ENCODE measurements at regions not wholly inside any gene's neighbourhood (a gene's known extent, or its start where the extent isn't known, plus 50 kb on each side); places are given as distances from the start of the nearest gene placed in this dataset.
A peak's percentile ranks its signal among the peaks of the same experiment; 100 is the strongest.

GRCh38 chr6:119742188-119742803 is 392.7 kb upstream of the MAN1A1 start:
- Histone ChIP-seq H3K79me2 (replicated peaks; ENCODE audit: insufficient read depth, low read length) (no peaks in the 10 kb centered on the region), H3K9ac (ENCODE audit: low read length) (no peak overlapping the region), H3F3A (ENCODE audit: insufficient read depth, low read length, poor library complexity, severe bottlenecking) (no peaks in the 10 kb centered on the region), H3K36me3 (ENCODE audit: insufficient read depth, low read length) (no peaks in the 10 kb centered on the region), H2AFZ (ENCODE audit: low read depth, low read length) (no peak overlapping the region), H3K27me3 (ENCODE audit: insufficient read depth, low read depth, low read length) (no peaks in the 10 kb centered on the region), H3K9me2 (ENCODE audit: insufficient read depth, low read length) (no peaks in the 10 kb centered on the region), H4K20me1 (ENCODE audit: insufficient read depth) (no peaks in the 10 kb centered on the region), H3K4me3 (ENCODE audit: low read length) (no peak overlapping the region), H3K27ac (ENCODE audit: low read length) (no peak overlapping the region), H3K9me3 (ENCODE audit: low read length) (no peaks in the 10 kb centered on the region), H3K4me2 (ENCODE audit: low read length) (no peak overlapping the region)
- TF ChIP-seq, protein P1, sequence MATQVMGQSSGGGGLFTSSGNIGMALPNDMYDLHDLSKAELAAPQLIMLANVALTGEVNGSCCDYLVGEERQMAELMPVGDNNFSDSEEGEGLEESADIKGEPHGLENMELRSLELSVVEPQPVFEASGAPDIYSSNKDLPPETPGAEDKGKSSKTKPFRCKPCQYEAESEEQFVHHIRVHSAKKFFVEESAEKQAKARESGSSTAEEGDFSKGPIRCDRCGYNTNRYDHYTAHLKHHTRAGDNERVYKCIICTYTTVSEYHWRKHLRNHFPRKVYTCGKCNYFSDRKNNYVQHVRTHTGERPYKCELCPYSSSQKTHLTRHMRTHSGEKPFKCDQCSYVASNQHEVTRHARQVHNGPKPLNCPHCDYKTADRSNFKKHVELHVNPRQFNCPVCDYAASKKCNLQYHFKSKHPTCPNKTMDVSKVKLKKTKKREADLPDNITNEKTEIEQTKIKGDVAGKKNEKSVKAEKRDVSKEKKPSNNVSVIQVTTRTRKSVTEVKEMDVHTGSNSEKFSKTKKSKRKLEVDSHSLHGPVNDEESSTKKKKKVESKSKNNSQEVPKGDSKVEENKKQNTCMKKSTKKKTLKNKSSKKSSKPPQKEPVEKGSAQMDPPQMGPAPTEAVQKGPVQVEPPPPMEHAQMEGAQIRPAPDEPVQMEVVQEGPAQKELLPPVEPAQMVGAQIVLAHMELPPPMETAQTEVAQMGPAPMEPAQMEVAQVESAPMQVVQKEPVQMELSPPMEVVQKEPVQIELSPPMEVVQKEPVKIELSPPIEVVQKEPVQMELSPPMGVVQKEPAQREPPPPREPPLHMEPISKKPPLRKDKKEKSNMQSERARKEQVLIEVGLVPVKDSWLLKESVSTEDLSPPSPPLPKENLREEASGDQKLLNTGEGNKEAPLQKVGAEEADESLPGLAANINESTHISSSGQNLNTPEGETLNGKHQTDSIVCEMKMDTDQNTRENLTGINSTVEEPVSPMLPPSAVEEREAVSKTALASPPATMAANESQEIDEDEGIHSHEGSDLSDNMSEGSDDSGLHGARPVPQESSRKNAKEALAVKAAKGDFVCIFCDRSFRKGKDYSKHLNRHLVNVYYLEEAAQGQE (IDR thresholded peaks at IDR 0.05; ENCODE audit: borderline replicate concordance) = no peak
- peak; percentile 67 for TF ChIP-seq SMC3 (conservative IDR thresholded peaks at IDR 0.05; ENCODE audit: poor library complexity)
- TF ChIP-seq, protein P2, sequence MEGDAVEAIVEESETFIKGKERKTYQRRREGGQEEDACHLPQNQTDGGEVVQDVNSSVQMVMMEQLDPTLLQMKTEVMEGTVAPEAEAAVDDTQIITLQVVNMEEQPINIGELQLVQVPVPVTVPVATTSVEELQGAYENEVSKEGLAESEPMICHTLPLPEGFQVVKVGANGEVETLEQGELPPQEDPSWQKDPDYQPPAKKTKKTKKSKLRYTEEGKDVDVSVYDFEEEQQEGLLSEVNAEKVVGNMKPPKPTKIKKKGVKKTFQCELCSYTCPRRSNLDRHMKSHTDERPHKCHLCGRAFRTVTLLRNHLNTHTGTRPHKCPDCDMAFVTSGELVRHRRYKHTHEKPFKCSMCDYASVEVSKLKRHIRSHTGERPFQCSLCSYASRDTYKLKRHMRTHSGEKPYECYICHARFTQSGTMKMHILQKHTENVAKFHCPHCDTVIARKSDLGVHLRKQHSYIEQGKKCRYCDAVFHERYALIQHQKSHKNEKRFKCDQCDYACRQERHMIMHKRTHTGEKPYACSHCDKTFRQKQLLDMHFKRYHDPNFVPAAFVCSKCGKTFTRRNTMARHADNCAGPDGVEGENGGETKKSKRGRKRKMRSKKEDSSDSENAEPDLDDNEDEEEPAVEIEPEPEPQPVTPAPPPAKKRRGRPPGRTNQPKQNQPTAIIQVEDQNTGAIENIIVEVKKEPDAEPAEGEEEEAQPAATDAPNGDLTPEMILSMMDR (IDR thresholded peaks at IDR 0.05; ENCODE audit: poor library complexity, severe bottlenecking) = peak; percentile 65
- TF ChIP-seq EP300 (conservative IDR thresholded peaks at IDR 0.05; ENCODE audit: poor library complexity, severe bottlenecking) = no peak
- peak; percentile 70 for TF ChIP-seq RAD21 (conservative IDR thresholded peaks at IDR 0.05)

DNA sequence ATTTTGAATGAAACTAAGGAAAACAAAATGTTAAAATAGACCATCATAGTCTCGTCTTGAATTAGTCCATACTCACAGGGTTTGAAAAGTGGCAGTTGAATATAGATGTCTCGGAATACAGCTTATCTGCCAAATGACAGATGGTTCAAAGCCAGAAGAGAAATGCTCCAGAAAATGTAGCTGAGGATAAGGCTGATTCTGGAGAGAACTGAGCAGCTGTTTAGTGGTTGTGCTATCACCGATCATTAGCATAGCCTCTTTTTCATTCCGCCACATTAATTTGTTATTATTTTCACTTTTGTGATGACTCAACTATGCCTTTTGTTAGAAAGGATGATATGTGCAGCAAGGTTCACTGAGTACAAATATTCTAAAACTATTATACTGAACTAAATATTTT is 390.2 kb upstream of the MAN1A1 start:
- no peaks in the 10 kb centered on the region for H4K20me1 ChIP-seq (ENCODE audit: insufficient read depth)
- no peak overlapping the region for H2AFZ ChIP-seq (ENCODE audit: low read depth, low read length)
- no peaks in the 10 kb centered on the region for H3K9me2 ChIP-seq (ENCODE audit: insufficient read depth, low read length)
- no peak overlapping the region for H3K4me3 ChIP-seq (ENCODE audit: low read length)
- no peaks in the 10 kb centered on the region for H3K9me3 ChIP-seq (ENCODE audit: low read length)
- H3K9ac ChIP-seq (ENCODE audit: low read length) = no peak overlapping the region
- no peak overlapping the region for H3K27ac ChIP-seq (ENCODE audit: low read length)
- H3K27me3 ChIP-seq (ENCODE audit: insufficient read depth, low read depth, low read length) = no peaks in the 10 kb centered on the region
- H3K4me2 ChIP-seq (ENCODE audit: low read length) = no peak overlapping the region
- H3F3A ChIP-seq (ENCODE audit: insufficient read depth, low read length, poor library complexity, severe bottlenecking) = no peaks in the 10 kb centered on the region
- H3K36me3 ChIP-seq (ENCODE audit: insufficient read depth, low read length) = no peaks in the 10 kb centered on the region
- TF ChIP-seq EZH2 (IDR thresholded peaks at IDR 0.05; ENCODE audit: borderline replicate concordance, insufficient read depth, low read length, poor library complexity, severe bottlenecking) = no peak
- no peak for TF ChIP-seq RAD21 (conservative IDR thresholded peaks at IDR 0.05)
- H3K79me2 ChIP-seq (replicated peaks; ENCODE audit: insufficient read depth, low read length) = no peaks in the 10 kb centered on the region

DNA sequence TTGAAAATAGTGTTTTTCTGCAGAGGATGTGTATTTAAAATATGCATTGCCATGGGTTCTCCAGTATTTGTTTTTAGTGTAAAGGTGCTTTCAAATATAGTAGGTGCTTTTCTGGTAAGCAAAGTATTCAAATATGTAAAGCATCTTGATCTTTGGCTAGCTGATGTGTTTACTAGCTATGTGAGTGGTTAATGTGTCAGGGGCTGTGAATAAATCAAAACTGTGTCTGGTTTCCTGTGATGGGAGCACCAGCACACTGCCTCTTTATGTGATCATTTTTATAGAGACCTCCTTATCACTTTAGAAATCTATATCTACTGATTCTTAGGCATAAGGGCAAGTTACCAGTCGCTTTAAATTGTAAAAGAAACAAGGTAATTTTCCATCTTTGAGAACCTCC is 388.9 kb upstream of the MAN1A1 start:
- Histone ChIP-seq H3F3A (ENCODE audit: insufficient read depth, low read length, poor library complexity, severe bottlenecking) (no peaks in the 10 kb centered on the region), H4K20me1 (ENCODE audit: insufficient read depth) (no peaks in the 10 kb centered on the region), H3K79me2 (replicated peaks; ENCODE audit: insufficient read depth, low read length) (no peaks in the 10 kb centered on the region), H2AFZ (ENCODE audit: low read depth, low read length) (no peak overlapping the region), H3K4me2 (ENCODE audit: low read length) (no peak overlapping the region), H3K9me2 (ENCODE audit: insufficient read depth, low read length) (no peaks in the 10 kb centered on the region), H3K4me3 (ENCODE audit: low read length) (no peak overlapping the region), H3K27me3 (ENCODE audit: insufficient read depth, low read depth, low read length) (no peaks in the 10 kb centered on the region), H3K36me3 (ENCODE audit: insufficient read depth, low read length) (no peaks in the 10 kb centered on the region), H3K9me3 (ENCODE audit: low read length) (no peaks in the 10 kb centered on the region), H3K9ac (ENCODE audit: low read length) (no peak overlapping the region), H3K27ac (ENCODE audit: low read length) (no peak overlapping the region)
- TF ChIP-seq POLR2AphosphoS5 (IDR thresholded peaks at IDR 0.05) = no peak
- TF ChIP-seq TAF1 (IDR thresholded peaks at IDR 0.05; ENCODE audit: low read depth) = no peak
- no peak for TF ChIP-seq SMC3 (conservative IDR thresholded peaks at IDR 0.05; ENCODE audit: poor library complexity)
- TF ChIP-seq RAD21 (conservative IDR thresholded peaks at IDR 0.05) = no peak
- TF ChIP-seq, protein P2 (IDR thresholded peaks at IDR 0.05; ENCODE audit: poor library complexity, severe bottlenecking) = no peak
- TF ChIP-seq, protein P1 (IDR thresholded peaks at IDR 0.05; ENCODE audit: borderline replicate concordance) = no peak
- TF ChIP-seq MXI1 (conservative IDR thresholded peaks at IDR 0.05; ENCODE audit: poor library complexity, severe bottlenecking) = no peak
- TF ChIP-seq EZH2 (IDR thresholded peaks at IDR 0.05; ENCODE audit: borderline replicate concordance, insufficient read depth, low read length, poor library complexity, severe bottlenecking) = no peak
- no peak for TF ChIP-seq EP300 (conservative IDR thresholded peaks at IDR 0.05; ENCODE audit: poor library complexity, severe bottlenecking)

All from neural cell (in vitro differentiated cells).